ENCODE measurements at regions not wholly inside any gene's neighbourhood (a gene's known extent, or its start where the extent isn't known, plus 50 kb on each side); places are given as distances from the start of the nearest gene placed in this dataset.

DNA sequence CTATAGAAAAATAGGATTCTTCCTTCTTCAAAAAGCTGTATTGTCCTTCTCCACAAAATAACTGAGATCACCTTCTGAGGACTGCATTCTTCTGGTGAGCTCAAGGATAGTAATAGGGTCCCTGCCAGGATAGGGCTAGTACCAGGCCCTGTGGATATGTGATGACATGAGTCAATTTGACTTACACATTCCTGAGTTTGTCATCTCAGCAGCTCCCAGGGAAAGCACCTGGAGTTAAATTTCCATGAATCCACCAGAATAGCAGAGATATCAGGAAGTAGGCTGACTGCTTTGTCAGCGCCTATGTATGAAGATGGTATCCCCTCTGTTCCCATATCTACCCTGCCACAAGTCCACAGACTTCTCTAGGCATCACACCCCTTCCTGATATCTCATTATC is 225.8 kb downstream of the PMP22 start:
- no peak for DNase-seq (ENCODE audit: low read depth in 3 of 3)

GRCh38 chr17:15038656-15039055 is 226.5 kb downstream of the PMP22 start:
- DNase-seq (ENCODE audit: low read depth in 3 of 3): no peak

DNA sequence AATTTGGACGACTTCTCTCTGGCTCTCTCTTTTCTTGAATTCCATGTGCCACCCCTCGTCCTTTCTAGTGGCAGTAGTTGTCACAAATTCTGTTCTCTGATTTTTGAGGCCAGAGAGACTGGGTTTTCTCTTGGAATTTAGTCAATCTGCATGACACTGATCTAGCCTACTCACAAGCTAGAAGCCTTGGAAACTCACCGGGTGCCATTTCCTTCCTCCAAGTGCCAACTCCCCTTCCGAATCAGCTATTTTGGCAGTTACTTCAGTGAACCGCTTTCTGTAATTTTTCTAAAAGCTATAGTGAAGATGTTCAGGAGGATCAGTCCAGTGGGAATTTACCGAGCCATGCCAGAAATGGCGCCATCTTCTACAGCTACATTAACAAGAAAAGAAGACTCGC is 228.9 kb downstream of the PMP22 start:
- DNase-seq (ENCODE audit: low read depth in 3 of 3): no peak

DNA sequence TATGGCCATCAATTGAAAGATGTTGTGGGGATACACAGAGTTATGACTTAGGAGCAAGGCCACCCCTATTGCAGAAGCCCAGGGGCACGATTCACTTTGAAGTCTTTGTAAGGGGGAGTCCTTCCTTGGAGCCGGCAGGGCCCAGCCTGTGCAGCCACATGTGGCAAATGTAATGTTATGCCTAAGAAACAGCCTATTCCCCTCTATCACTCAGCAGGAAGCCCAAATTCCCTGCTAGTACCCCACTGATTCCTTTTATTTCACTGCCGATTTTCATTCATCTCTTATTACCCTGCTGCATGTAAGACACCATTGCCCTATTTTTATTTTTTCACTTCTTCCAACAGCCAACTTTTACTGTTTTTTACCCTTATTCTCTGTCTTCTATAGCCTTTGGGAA is 233.2 kb downstream of the PMP22 start:
- no peak for DNase-seq (ENCODE audit: low read depth in 3 of 3)

DNA sequence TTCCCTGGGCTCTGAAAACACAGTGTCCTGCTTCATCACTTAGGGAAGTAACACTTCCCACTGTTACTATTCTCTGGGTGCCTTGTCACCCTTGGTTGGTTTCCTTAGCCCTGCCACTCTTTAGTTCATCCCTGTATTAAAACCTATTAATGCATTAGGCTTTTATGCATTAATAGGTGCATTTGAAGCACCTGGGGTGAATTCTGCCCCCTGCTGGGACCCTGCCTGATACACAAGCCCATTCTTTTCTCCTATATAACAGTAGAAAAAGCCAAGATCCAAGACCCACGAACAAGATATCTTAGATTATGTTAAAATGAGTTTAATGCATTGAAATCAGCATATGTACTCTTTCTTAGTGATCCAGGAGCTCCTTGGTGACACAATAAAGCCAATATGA is 235.7 kb downstream of the PMP22 start:
- DNase-seq (ENCODE audit: low read depth in 3 of 3): no peak

DNA sequence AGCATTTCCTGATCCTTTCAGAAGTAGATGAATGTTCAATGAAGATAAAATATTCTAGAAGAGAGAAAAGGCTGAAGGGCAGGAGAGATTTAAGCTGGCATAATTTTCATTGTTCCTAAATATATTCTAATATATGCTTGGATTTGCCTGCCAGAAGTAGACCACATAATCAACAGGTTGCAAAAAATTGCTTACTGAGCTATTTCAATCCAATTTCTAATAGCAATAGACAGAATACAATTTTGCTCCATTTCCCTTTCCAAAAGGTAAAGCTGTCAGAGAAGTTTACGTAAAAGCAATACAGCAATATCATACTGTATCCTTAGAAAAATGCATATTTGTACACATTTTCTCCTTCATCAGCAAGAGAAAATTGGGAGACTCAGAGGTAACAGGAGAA is 237.3 kb downstream of the PMP22 start:
- DNase-seq (ENCODE audit: low read depth in 3 of 3): no peak

- DNase-seq (ENCODE audit: low read depth in 3 of 3): no peak
Measured at GRCh38 chr17:15026088-15026487, 239.0 kb downstream of the PMP22 start.

DNA sequence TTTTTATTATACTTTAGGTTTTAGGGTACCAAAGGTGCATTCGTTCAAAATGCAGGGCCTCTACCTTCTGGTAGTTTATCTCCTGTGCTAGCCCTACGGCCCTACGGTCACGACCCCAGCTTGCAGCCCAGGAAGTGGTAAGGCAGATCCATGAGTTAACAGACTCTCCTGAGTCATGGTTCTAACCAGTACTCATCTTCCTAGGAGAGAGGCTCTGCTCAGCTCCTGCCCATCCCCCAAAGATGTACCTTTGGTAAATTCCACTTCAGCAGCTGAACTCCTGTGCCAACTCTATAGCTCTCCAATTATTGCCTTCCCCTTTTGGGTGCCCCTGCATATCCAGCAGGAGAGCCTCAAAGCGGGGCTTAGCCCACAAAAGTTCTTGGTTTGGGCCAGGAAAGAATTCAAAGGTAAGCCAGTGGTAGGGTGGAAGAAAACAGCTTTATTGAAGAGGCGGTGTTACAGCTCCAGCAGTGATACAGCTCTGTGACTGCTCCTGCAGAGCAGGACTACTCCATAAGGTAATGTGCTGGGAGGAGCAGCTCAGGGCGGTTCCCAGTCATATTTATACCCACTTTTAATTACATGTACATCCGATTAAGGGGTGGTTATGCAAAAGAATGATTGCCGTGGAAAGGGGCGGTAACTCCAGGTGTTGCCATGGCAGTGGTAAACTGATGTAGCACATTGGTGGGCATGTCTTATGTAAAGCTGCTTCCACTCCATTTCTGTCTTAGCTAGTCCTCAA is 241.4 kb downstream of the PMP22 start:
- DNase-seq (ENCODE audit: low read depth in 3 of 3): no peak

DNA sequence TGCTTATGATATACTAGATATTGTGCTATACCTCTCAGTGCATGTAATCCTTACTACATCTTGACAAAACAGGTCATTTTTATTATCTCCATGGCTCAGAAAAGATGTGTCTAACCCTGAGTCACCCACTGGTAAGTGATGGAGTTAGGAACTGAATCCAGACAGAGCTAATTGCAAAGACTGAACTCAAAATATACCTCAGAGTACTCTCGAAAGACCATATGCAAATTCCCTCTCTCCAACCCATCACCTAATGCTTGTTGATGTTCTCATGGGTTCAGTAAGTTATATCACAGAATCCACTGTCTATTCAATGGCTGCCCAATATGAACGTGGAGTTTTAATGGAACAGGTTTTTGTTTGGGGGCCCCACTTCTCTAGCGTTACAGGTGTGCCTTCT is 246.0 kb downstream of the PMP22 start:
- no peak for DNase-seq (ENCODE audit: low read depth in 3 of 3)

DNA sequence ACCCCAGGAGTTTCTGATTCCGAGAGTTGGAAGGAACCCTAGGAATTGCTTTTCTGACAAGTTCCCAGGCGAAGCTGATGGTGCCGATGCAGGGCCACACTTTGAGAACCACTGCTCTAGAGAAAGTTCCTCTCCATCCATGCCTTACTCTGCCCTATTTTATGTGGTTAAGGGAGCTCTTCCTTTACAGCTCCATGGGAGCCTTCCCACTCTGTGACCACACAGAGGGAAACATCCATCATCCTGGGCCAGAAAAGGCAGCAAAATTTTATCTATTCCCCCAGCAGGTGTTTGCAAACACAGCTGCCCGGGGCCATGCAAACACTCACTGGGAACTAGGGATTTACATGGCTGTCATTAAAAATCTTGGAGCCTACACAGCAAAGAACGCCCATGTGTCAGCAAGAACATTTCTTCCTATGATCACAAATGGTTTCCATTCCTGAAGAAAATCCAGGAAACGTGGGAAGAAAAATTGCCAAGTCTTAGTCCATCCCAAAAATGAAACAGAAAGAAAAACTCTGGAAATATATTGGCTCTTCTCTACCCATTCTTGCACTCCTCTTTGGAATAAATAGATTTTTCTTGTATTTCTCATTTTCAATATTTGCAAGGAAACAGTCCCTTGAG is 252.7 kb downstream of the PMP22 start:
- no peak for DNase-seq (ENCODE audit: low read depth in 3 of 3)

DNA sequence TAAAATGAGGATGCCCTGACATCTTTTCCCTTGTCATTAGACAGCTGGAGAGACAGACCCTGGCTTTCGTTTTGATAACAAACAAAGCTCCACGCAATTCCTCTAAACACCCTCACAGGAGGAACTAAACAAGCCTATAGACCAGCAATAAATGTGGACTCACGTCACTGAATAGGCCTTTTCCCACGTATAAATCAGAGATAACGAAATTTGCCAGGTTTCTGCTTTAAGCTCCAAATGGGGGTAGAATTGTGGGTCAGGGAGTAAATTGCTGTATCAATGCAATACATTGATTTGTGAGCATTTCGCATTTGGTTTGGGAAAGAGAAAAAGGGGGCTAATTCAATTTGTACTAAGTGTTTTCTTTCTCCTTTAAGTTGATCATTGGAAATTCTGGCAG is 256.0 kb downstream of the PMP22 start:
- DNase-seq (ENCODE audit: low read depth in 3 of 3): no peak

DNA sequence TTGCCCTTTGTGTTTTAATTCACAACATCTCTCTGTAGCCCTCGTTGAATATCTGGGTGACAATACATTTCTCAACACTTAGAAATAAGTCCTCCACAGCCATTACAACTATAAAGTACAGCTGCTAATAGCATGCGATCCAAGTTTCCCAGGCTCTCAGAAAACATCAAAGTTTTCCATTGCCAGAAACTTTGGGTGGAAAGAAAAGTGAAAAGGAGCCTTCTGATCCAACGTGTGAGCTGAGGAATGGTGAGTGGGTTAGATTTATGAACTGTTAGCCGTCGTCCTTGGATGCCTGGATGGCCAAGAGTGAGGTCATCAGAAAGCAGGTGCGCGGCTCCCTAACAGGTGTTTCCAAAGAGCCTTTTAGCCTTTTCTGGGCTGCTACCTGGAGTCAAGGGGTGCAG is 258.0 kb downstream of the PMP22 start:
- DNase-seq (ENCODE audit: low read depth in 3 of 3): no peak

DNA sequence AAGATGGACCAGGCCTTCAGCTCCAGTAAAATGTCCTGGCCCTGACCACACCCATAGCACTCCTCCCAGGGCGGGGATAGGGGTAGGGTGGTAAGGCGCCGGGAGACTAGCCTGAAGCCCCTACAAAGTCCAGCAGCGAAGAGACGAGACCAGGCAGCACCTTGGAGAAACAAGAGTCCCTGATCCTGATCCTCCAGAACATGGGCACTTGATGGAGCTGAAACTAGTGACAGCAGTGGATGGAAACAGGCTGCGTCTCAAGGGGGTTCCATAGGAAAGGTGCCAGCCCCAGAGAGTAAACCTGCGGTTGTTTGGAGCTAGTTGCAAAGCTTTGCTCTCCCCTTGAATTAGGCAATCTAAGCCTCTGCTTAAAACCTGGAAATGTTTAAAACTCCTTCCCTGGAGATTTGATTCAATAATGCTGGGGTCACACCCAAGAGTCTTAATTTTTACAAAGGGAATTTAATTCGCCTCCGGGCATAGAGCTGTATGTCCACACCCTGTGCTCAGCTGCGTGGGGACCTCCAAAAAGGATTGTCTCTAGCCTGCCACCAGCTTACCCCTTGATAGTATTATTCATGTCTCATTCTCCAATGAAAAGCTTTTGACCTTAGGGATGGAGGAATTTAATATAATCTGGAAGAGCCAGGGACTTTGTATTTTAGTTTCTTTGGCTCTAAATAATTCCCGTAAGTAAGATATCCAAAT is 258.6 kb downstream of the PMP22 start:
- DNase-seq (ENCODE audit: low read depth in 3 of 3): no peak

DNA sequence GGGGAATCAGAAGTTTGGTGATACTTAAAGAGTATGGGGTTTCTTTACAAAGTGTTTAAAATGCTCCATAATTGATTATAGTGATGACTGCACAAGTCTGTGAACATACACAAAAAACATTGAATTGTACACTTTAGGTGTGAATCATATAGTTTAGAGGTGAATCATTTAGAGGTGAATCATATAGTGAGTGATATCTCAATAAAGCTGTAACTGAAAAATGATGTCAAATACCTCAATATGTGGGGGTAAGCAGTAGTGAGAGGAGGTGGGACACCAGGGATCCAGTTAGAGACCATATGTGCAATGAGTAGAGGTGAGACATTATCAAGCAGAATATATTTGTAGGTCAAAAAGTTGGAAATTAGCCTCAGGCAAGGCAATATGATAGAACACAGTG is 264.5 kb downstream of the PMP22 start:
- no peak for DNase-seq (ENCODE audit: low read depth in 3 of 3)

DNA sequence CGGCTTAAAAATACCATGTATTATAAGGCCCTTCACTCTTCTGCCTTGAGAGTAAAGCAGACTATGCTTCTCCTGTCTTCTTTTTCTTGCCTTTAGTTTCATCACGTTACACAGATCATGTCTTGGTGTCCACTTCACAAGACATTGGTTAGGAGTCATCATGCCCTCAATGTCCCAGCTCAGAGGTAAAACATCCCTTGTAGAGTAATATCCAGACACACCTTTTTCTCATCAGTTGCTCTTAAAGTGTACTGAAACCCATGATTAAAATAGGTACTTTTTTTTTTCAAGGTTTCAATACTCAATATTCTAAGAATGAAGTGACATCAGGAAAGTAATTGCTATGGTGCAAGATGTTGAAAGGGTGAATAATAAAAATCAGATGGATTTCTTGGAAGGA is 267.8 kb downstream of the PMP22 start:
- no peak for DNase-seq (ENCODE audit: low read depth in 3 of 3)

DNA sequence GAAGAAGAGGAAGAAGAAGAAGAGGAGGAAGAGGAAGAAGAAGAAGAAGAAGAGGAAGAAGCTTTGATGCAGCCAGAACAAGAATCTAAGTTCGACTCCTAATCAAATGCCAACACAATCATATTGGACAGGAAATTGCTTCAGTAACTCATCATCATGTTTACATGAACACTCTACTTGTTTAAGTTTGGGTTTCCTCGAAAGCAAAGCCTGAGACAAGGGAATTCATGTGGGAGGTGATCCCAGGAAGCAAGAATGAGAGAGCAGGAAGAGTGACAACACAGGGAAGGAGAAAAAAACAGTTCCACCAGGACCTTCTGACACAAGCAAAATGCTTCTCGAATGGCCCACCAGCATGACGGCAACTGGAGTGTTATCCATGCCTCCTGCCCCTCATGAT is 279.0 kb downstream of the PMP22 start:
- DNase-seq (ENCODE audit: low read depth in 3 of 3): no peak

GRCh38 chr17:14972844-14973243 is 292.3 kb downstream of the PMP22 start:
- DNase-seq (ENCODE audit: low read depth in 3 of 3): no peak

GRCh38 chr17:14971054-14971453 is 294.1 kb downstream of the PMP22 start:
- DNase-seq (ENCODE audit: low read depth in 3 of 3): no peak

GRCh38 chr17:14959106-14959648 is 305.9 kb downstream of the PMP22 start:
- no peak for DNase-seq (ENCODE audit: low read depth in 3 of 3)

DNA sequence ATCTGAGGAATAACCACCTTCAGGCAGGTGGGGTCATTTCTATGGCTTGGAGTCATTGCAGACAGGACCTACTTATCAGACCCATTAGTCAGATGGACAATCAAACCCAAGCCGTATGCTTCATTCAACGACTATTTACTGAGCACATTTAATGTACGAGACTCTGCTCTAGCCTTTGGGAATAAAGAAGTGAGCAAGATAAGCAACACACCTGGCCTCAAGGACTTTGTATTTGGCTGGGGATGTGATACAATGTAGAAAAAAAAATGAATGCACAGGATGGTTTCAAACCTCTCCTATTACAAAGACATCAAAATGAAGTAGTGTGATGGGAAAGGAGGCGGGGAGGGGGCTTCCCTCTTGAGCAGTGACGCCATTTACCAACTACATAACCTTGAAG is 311.7 kb downstream of the PMP22 start:
- no peak for DNase-seq (ENCODE audit: low read depth in 3 of 3)

- DNase-seq (ENCODE audit: low read depth in 3 of 3): no peak
Measured at GRCh38 chr17:14950686-14951085, 314.4 kb downstream of the PMP22 start.

DNA sequence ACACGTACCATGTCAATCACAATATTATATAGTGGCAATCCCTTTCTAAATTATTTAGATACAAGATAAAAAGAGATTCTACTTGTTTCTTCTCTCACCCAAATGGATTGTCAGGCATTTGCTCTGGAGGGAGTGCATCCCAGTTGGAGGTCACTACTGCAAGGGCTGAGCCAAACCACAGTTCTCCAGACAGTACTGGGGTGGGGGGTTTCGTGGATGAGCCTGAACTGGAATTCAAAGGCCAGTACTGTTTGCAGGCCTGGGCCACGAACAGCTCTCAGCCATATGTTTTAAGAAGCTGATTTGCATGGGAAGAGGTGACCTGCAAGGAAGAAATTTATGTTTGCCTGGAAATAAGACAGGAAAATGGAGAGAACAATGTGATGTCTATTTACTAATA is 314.9 kb downstream of the PMP22 start:
- no peak for DNase-seq (ENCODE audit: low read depth in 3 of 3)

GRCh38 chr17:14947671-14948070 is 317.5 kb downstream of the PMP22 start:
- DNase-seq (ENCODE audit: low read depth in 3 of 3): no peak
